ENCODE measurements at regions not wholly inside any gene's neighbourhood (a gene's known extent, or its start where the extent isn't known, plus 50 kb on each side); places are given as distances from the start of the nearest gene placed in this dataset.

- TF ChIP-seq TAF1 (IDR thresholded peaks at IDR 0.05; ENCODE audit: low read depth, low read length): no peak
- TF ChIP-seq PAX5 (IDR thresholded peaks at IDR 0.05; ENCODE audit: insufficient read depth, low read length, severe bottlenecking): no peak
- TF ChIP-seq POLR2AphosphoS5 (IDR thresholded peaks at IDR 0.05; ENCODE audit: low read depth, low read length): no peak
- no peak for TF ChIP-seq SPI1 (IDR thresholded peaks at IDR 0.05; ENCODE audit: low read depth, low read length)
- no peak for TF ChIP-seq POLR2A (IDR thresholded peaks at IDR 0.05; ENCODE audit: low read depth, low read length)
- no peak for TF ChIP-seq POU2F2 (IDR thresholded peaks at IDR 0.05; ENCODE audit: low read depth, low read length)
- DNase-seq (ENCODE audit: insufficient read length, low spot score): no peak
- no peak for FAIRE-seq
Observed at GRCh38 chr5:153885141-153885540, 153.6 kb downstream of the FAM114A2 start.

- FAIRE-seq: no peak
- no peak for TF ChIP-seq PAX5 (IDR thresholded peaks at IDR 0.05; ENCODE audit: insufficient read depth, low read length, severe bottlenecking)
- no peak for TF ChIP-seq SPI1 (IDR thresholded peaks at IDR 0.05; ENCODE audit: low read depth, low read length)
- TF ChIP-seq POLR2A (IDR thresholded peaks at IDR 0.05; ENCODE audit: low read depth, low read length): no peak
- no peak for TF ChIP-seq POLR2AphosphoS5 (IDR thresholded peaks at IDR 0.05; ENCODE audit: low read depth, low read length)
- TF ChIP-seq POU2F2 (IDR thresholded peaks at IDR 0.05; ENCODE audit: low read depth, low read length): no peak
- TF ChIP-seq TAF1 (IDR thresholded peaks at IDR 0.05; ENCODE audit: low read depth, low read length): no peak
- DNase-seq (ENCODE audit: insufficient read length, low spot score): no peak
Observed at GRCh38 chr5:153884612-153884957, 154.1 kb downstream of the FAM114A2 start.

GRCh38 chr5:153883854-153884611 is 154.7 kb downstream of the FAM114A2 start:
- DNase-seq (ENCODE audit: insufficient read length, low spot score): no peak
- TF ChIP-seq POLR2A (IDR thresholded peaks at IDR 0.05; ENCODE audit: low read depth, low read length) (no peak), POU2F2 (IDR thresholded peaks at IDR 0.05; ENCODE audit: low read depth, low read length) (no peak), POLR2AphosphoS5 (IDR thresholded peaks at IDR 0.05; ENCODE audit: low read depth, low read length) (no peak), SPI1 (IDR thresholded peaks at IDR 0.05; ENCODE audit: low read depth, low read length) (no peak), TAF1 (IDR thresholded peaks at IDR 0.05; ENCODE audit: low read depth, low read length) (no peak), PAX5 (IDR thresholded peaks at IDR 0.05; ENCODE audit: insufficient read depth, low read length, severe bottlenecking) (no peak)
- no peak for FAIRE-seq

- TF ChIP-seq PAX5 (IDR thresholded peaks at IDR 0.05; ENCODE audit: insufficient read depth, low read length, severe bottlenecking) (no peak), SPI1 (IDR thresholded peaks at IDR 0.05; ENCODE audit: low read depth, low read length) (no peak), POLR2AphosphoS5 (IDR thresholded peaks at IDR 0.05; ENCODE audit: low read depth, low read length) (no peak)
- DNase-seq (ENCODE audit: insufficient read length, low spot score): no peak
- FAIRE-seq: no peak
Observed at GRCh38 chr5:153881687-153882086, 157.0 kb downstream of the FAM114A2 start.

- TF ChIP-seq POLR2AphosphoS5 (IDR thresholded peaks at IDR 0.05; ENCODE audit: low read depth, low read length) (no peak), POLR2A (IDR thresholded peaks at IDR 0.05; ENCODE audit: low read depth, low read length) (no peak)
- FAIRE-seq: no peak
- no peak for DNase-seq (ENCODE audit: insufficient read length, low spot score)
Observed at GRCh38 chr5:153880106-153880505, 158.6 kb downstream of the FAM114A2 start.

GRCh38 chr5:153879596-153879995 is 159.1 kb downstream of the FAM114A2 start:
- FAIRE-seq (no peak), DNase-seq (ENCODE audit: insufficient read length, low spot score) (no peak)
- TF ChIP-seq SPI1 (IDR thresholded peaks at IDR 0.05; ENCODE audit: low read depth, low read length): no peak
- TF ChIP-seq POLR2A (IDR thresholded peaks at IDR 0.05; ENCODE audit: low read depth, low read length): no peak
- no peak for TF ChIP-seq TAF1 (IDR thresholded peaks at IDR 0.05; ENCODE audit: low read depth, low read length)
- TF ChIP-seq POLR2AphosphoS5 (IDR thresholded peaks at IDR 0.05; ENCODE audit: low read depth, low read length): no peak
- no peak for TF ChIP-seq POU2F2 (IDR thresholded peaks at IDR 0.05; ENCODE audit: low read depth, low read length)
- no peak for TF ChIP-seq PAX5 (IDR thresholded peaks at IDR 0.05; ENCODE audit: insufficient read depth, low read length, severe bottlenecking)

GRCh38 chr5:153866176-153866575 is 172.5 kb downstream of the FAM114A2 start:
- no peak for FAIRE-seq
- no peak for DNase-seq (ENCODE audit: insufficient read length, low spot score)
- no peak for TF ChIP-seq POLR2A (IDR thresholded peaks at IDR 0.05; ENCODE audit: low read depth, low read length)
- no peak for TF ChIP-seq PAX5 (IDR thresholded peaks at IDR 0.05; ENCODE audit: insufficient read depth, low read length, severe bottlenecking)
- no peak for TF ChIP-seq POLR2AphosphoS5 (IDR thresholded peaks at IDR 0.05; ENCODE audit: low read depth, low read length)
- no peak for TF ChIP-seq POU2F2 (IDR thresholded peaks at IDR 0.05; ENCODE audit: low read depth, low read length)
- no peak for TF ChIP-seq SPI1 (IDR thresholded peaks at IDR 0.05; ENCODE audit: low read depth, low read length)
- no peak for TF ChIP-seq TAF1 (IDR thresholded peaks at IDR 0.05; ENCODE audit: low read depth, low read length)

GRCh38 chr5:153865016-153865415 is 173.7 kb downstream of the FAM114A2 start:
- FAIRE-seq (no peak), DNase-seq (ENCODE audit: insufficient read length, low spot score) (no peak)
- TF ChIP-seq TAF1 (IDR thresholded peaks at IDR 0.05; ENCODE audit: low read depth, low read length) (no peak), SPI1 (IDR thresholded peaks at IDR 0.05; ENCODE audit: low read depth, low read length) (no peak), POU2F2 (IDR thresholded peaks at IDR 0.05; ENCODE audit: low read depth, low read length) (no peak), POLR2AphosphoS5 (IDR thresholded peaks at IDR 0.05; ENCODE audit: low read depth, low read length) (no peak), PAX5 (IDR thresholded peaks at IDR 0.05; ENCODE audit: insufficient read depth, low read length, severe bottlenecking) (no peak), POLR2A (IDR thresholded peaks at IDR 0.05; ENCODE audit: low read depth, low read length) (no peak)

GRCh38 chr5:153863951-153864350 is 174.8 kb downstream of the FAM114A2 start:
- no peak for FAIRE-seq
- TF ChIP-seq POU2F2 (IDR thresholded peaks at IDR 0.05; ENCODE audit: low read depth, low read length): no peak
- no peak for TF ChIP-seq POLR2A (IDR thresholded peaks at IDR 0.05; ENCODE audit: low read depth, low read length)
- TF ChIP-seq SPI1 (IDR thresholded peaks at IDR 0.05; ENCODE audit: low read depth, low read length): no peak
- DNase-seq (ENCODE audit: insufficient read length, low spot score): no peak

All from GM12891 (cell line).